ENCODE measurements at regions not wholly inside any gene's neighbourhood (a gene's known extent, or its start where the extent isn't known, plus 50 kb on each side); places are given as distances from the start of the nearest gene placed in this dataset.
A peak's percentile ranks its signal among the peaks of the same experiment; 100 is the strongest.

GRCh38 chr20:46801003-46801702 lies 91.7 kb downstream of the SLC2A10 start:
- Histone ChIP-seq H2BK15ac (ENCODE audit: low read depth, low read length) (no peak overlapping the region), H3K9me3 (ENCODE audit: control insufficient read depth, insufficient read depth, low read length) (no peaks in the 10 kb centered on the region; the same call in 1 of the 2 replicates), H2BK20ac (ENCODE audit: low read depth, low read length) (no peak overlapping the region), H3K79me1 (ENCODE audit: low read depth in 1 of 2, low read length in 2 of 2) (no peaks in the 10 kb centered on the region), H3K36me3 (ENCODE audit: control insufficient read depth, insufficient read depth, low read length) (no peaks in the 10 kb centered on the region), H2BK120ac (ENCODE audit: low read depth, low read length) (no peak overlapping the region), H3K4ac (ENCODE audit: low read depth, low read length) (no peak overlapping the region), H4K5ac (ENCODE audit: low read depth, low read length) (no peak overlapping the region), H3K4me2 (ENCODE audit: low read depth, low read length) (no peak overlapping the region), H3K14ac (replicated peaks; ENCODE audit: low read depth, low read length) (no peak overlapping the region), H4K8ac (ENCODE audit: low read depth in 2 of 2, low read length in 2 of 2) (no peak overlapping the region), H4K91ac (ENCODE audit: insufficient read depth, low read depth, low read length) (no peak overlapping the region), H3K9ac (ENCODE audit: low read depth, low read length) (no peak overlapping the region), H2AK9ac (replicated peaks; ENCODE audit: low read depth, low read length, poor library complexity) (peak overlapping the region; percentile 86), H3K23ac (ENCODE audit: low read depth, low read length) (no peak overlapping the region), H3K4me1 (ENCODE audit: control insufficient read depth, insufficient read depth, low read length) (no peaks in the 10 kb centered on the region), H2AK5ac (ENCODE audit: low read depth, low read length) (no peak overlapping the region), H2BK5ac (ENCODE audit: low read depth, low read length, poor library complexity, severe bottlenecking) (no peak overlapping the region), H3K56ac (ENCODE audit: extremely low read depth, insufficient read depth, low read length) (no peak overlapping the region), H3K4me3 (ENCODE audit: insufficient read depth, low read depth, low read length) (no peak overlapping the region), H2AFZ (replicated peaks; ENCODE audit: low read length, poor library complexity) (no peak overlapping the region), H4K20me1 (ENCODE audit: insufficient read depth, low read length) (no peaks in the 10 kb centered on the region), H3K9me1 (ENCODE audit: insufficient read depth, low read length) (no peaks in the 10 kb centered on the region), H3K27ac (ENCODE audit: insufficient read depth, low read length) (no peak overlapping the region), H3K27me3 (ENCODE audit: control insufficient read depth, insufficient read depth, low read length) (peaks cover 54% of the 10 kb centered on the region), H3K18ac (ENCODE audit: low read depth, low read length) (no peak overlapping the region)
- DNase-seq (no peak), ATAC-seq (ENCODE audit: low read depth) (no peak)
- in situ Hi-C loops (cut with MboI; ENCODE audit: low sequenced_read_pairs): no loop called here
- dilution Hi-C loops (cut with HindIII; ENCODE audit: low sequenced_read_pairs, unreplicated experiment): no loop called here
- ChIA-PET POLR2A (ENCODE audit: unreplicated experiment) (no interaction called here), CTCF (no interaction called here)
- TF ChIP-seq BHLHE40 (IDR thresholded peaks at IDR 0.05; ENCODE audit: low read depth, low read length): no peak
- TF ChIP-seq CEBPB (IDR thresholded peaks at IDR 0.05; ENCODE audit: low read depth, low read length): no peak
- no peak for TF ChIP-seq SMC3 (IDR thresholded peaks at IDR 0.05; ENCODE audit: low read depth, low read length)
- no peak for TF ChIP-seq CHD1 (IDR thresholded peaks at IDR 0.05; ENCODE audit: low read depth, low read length)
- no peak for TF ChIP-seq ELK1 (IDR thresholded peaks at IDR 0.05; ENCODE audit: borderline replicate concordance, low read depth, low read length)
- TF ChIP-seq USF2 (IDR thresholded peaks at IDR 0.05; ENCODE audit: low read depth, low read length): no peak
- no peak for TF ChIP-seq RCOR1 (IDR thresholded peaks at IDR 0.05; ENCODE audit: insufficient replicate concordance, low read length)
- no peak for TF ChIP-seq MAZ (IDR thresholded peaks at IDR 0.05; ENCODE audit: borderline replicate concordance, low read depth, low read length)
- TF ChIP-seq POLR2A (IDR thresholded peaks at IDR 0.05; ENCODE audit: low read depth, low read length): no peak
- no peak for TF ChIP-seq RFX5 (IDR thresholded peaks at IDR 0.05; ENCODE audit: low read depth, low read length)
- TF ChIP-seq MAFK (IDR thresholded peaks at IDR 0.05; ENCODE audit: low read depth, low read length): no peak
- no peak for TF ChIP-seq NFE2L2 (IDR thresholded peaks at IDR 0.05; ENCODE audit: low read depth, low read length)
- TF ChIP-seq MXI1 (IDR thresholded peaks at IDR 0.05; ENCODE audit: borderline replicate concordance, low read depth, low read length): no peak
- TF ChIP-seq FOS (IDR thresholded peaks at IDR 0.05; ENCODE audit: low read depth, low read length): no peak
- no TSS peak for BruUV-seq (replicated peaks)
- 83% methylated on average over 1 of the region's 12 CpGs; no CpG with 5 or more reads in 1 of the 2 experiments for WGBS, 2 experiments (ENCODE audit: extremely low coverage in 2 of 2, insufficient read length in 1 of 2)
- intact Hi-C loops (cut with micrococcal nuclease): no loop called here
